ENCODE measurements at regions not wholly inside any gene's neighbourhood (a gene's known extent, or its start where the extent isn't known, plus 50 kb on each side); places are given as distances from the start of the nearest gene placed in this dataset.

DNA sequence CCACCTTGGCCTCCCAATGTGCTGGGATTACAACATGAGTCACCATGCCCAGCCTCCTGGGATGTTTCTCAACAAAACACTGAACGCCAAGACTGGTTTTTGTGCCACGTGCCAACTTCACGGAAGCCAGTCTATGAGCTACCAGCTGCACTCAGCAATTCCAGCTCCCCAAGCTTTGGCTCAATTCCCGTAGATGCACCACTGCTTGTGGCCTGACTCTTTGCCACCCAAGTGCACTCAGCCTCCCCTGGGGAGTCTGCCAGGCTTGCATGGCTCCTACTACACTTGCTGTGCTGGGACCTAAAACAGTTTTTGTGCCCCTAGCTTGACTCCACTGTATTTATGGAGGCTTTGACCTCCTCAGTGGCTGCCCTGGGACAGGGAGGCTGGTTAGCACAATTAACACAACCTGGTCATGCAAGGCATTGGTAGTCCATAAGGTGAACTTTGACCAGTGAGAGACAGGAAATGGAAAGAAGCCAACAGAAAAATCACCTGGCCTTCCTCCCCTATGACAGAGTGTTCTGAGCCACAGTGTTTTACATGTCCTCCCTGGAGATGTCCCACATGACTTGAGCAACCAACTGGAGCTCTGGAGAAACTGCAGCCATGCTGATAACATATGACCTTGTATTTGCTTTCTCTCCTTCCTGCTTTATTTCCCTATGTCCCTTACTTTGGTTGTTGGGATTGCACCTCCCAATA lies 1173.1 kb downstream of the UQCRFS1 start:
- ChIA-PET POLR2A (no interaction called here), CTCF (no interaction called here)
- TF ChIP-seq CTCF (IDR thresholded peaks at IDR 0.05; ENCODE audit: insufficient read depth, low read depth, low read length), result no peak
- no peak for DNase-seq (ENCODE audit: low read depth)
- Histone ChIP-seq H3K27me3 (ENCODE audit: control insufficient read depth, insufficient read depth, low read length) (no peaks in the 10 kb centered on the region), H3K36me3 (ENCODE audit: control insufficient read depth, insufficient read depth, low read length) (no peaks in the 10 kb centered on the region), H3K4me3 (ENCODE audit: low read depth, low read length) (no peak overlapping the region)

- POLR2A ChIA-PET, result no interaction called here
- no peak for TF ChIP-seq CTCF (IDR thresholded peaks at IDR 0.05; ENCODE audit: insufficient read depth, low read depth, low read length)
- CTCF ChIA-PET, result no interaction called here
These were observed 1175.8 kb downstream of the UQCRFS1 start for GRCh38 chr19:28037186-28037585.

DNA sequence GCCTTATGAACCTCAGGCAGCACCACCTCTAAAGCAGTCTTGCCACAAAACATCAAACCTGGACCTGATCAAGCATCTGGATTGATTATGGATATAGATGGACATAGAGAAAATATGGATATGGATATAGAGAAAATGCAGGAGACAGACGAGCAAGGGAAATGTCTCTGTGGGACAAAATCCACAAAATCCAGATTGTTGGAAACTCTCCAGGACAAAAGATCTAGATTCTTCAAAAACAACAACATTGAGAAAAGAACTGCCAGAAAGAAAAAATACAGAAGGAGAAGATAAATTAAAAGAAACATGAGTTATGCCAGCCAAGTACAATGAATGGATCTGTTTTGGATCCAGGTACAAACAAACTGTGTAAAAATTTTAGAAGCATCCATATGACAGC lies 1176.5 kb downstream of the UQCRFS1 start:
- ChIA-PET POLR2A (no interaction called here), CTCF (no interaction called here)
- DNase-seq (ENCODE audit: low read depth), result no peak
- Histone ChIP-seq H3K36me3 (ENCODE audit: control insufficient read depth, insufficient read depth, low read length) (no peaks in the 10 kb centered on the region), H3K4me3 (ENCODE audit: low read depth, low read length) (no peak overlapping the region), H3K27me3 (ENCODE audit: control insufficient read depth, insufficient read depth, low read length) (no peaks in the 10 kb centered on the region)
- TF ChIP-seq CTCF (IDR thresholded peaks at IDR 0.05; ENCODE audit: insufficient read depth, low read depth, low read length), result no peak

More at GRCh38 chr19:28037186-28037585, 1175.8 kb downstream of the UQCRFS1 start:
- Histone ChIP-seq H3K27me3 (ENCODE audit: control insufficient read depth, insufficient read depth, low read length) (no peaks in the 10 kb centered on the region), H3K36me3 (ENCODE audit: control insufficient read depth, insufficient read depth, low read length) (no peaks in the 10 kb centered on the region), H3K4me3 (ENCODE audit: low read depth, low read length) (no peak overlapping the region)
- no peak for DNase-seq (ENCODE audit: low read depth)

- Histone ChIP-seq H3K36me3 (ENCODE audit: control insufficient read depth, insufficient read depth, low read length) (no peaks in the 10 kb centered on the region), H3K4me3 (ENCODE audit: low read depth, low read length) (no peak overlapping the region), H3K27me3 (ENCODE audit: control insufficient read depth, insufficient read depth, low read length) (no peaks in the 10 kb centered on the region)
- no peak for DNase-seq (ENCODE audit: low read depth)
- POLR2A ChIA-PET, result no interaction called here
- TF ChIP-seq CTCF (IDR thresholded peaks at IDR 0.05; ENCODE audit: insufficient read depth, low read depth, low read length), result no peak
- CTCF ChIA-PET, result no interaction called here
These were observed 1178.0 kb downstream of the UQCRFS1 start for GRCh38 chr19:28034936-28035335.

DNA sequence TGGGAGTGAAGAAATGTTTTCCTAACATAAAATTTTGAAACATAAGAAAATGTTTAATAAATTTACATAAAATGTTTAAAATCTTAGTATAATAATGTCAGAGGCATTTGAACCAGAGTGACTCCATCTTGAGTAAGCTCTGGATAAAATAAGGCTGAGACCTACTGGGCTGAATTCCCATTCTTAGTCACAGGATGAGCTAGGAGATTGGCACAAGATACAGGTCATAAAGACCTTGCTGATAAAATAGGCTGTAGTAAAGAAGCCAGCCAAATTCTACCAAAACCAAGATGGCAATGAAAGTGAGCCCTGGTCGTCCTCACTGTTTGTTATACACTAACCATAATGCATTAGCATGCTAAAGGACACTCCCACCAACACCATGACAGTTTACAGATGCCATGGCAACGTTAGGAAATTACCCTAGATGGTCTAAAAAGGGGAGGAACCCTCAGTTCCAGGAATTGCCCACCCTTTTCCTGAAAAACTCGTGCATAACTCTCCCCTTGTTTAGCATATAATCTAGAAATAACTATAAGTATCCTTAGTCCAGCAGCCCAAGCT lies 1184.0 kb downstream of the UQCRFS1 start:
- Histone ChIP-seq H3K27me3 (ENCODE audit: control insufficient read depth, insufficient read depth, low read length) (no peaks in the 10 kb centered on the region), H3K36me3 (ENCODE audit: control insufficient read depth, insufficient read depth, low read length) (no peaks in the 10 kb centered on the region), H3K4me3 (ENCODE audit: low read depth, low read length) (no peak overlapping the region)
- POLR2A ChIA-PET, result no interaction called here
- CTCF ChIA-PET, result no interaction called here
- TF ChIP-seq CTCF (IDR thresholded peaks at IDR 0.05; ENCODE audit: insufficient read depth, low read depth, low read length), result no peak
- DNase-seq (ENCODE audit: low read depth), result no peak

All from BJ (cell line).